IMR-90 (cell line): ENCODE measurements at regions not wholly inside any gene's neighbourhood (a gene's known extent, or its start where the extent isn't known, plus 50 kb on each side); places are given as distances from the start of the nearest gene placed in this dataset.

Experiments
- ATAC-seq: fragments of 200-7000 bp; cut with Tn5 transposase; 2 replicates; pipeline ENCODE4 v1.9.1; 2020; ENCODE audit warnings: low read depth, mild to moderate bottlenecking, moderate library complexity
- BruUV-seq: library from RNA; stranded (reverse); fragments of 400-500 nt; replicated peaks from 2 replicates; lab custom pipeline; 2021; lab: Mats Ljungman, UMichigan
- CTCF ChIA-PET: fragments of 300-600 bp; formaldehyde crosslinking; extraction: SDS; loops from one replicate; lab custom pipeline; 2021; ENCODE audit warnings: antibody characterized with exemption; lab: Yijun Ruan, JAX
- POLR2A ChIA-PET: fragments of 300-600 bp; sonication (Branson Sonifier 250); formaldehyde crosslinking; loops from one replicate; lab custom pipeline; 2022; ENCODE audit warnings: antibody characterized with exemption; ENCODE audit not compliant: unreplicated experiment; lab: Charles Lee
- DNase-seq: peaks from one replicate; pipeline ENCODE4 v3.0.0; 2013
- H2AFZ ChIP-seq: replicated peaks from 2 replicates; pipeline ENCODE3; 2013; ENCODE audit warnings: low read length, mild to moderate bottlenecking; ENCODE audit not compliant: poor library complexity
- H2AK5ac ChIP-seq: 2 replicates; pipeline ENCODE4 v1.6.1; 2013; ENCODE audit warnings: low read depth, low read length, inconsistent platforms
- H2AK9ac ChIP-seq: replicated peaks from 2 replicates; pipeline ENCODE3; 2013; ENCODE audit warnings: mild to moderate bottlenecking, low read depth, low read length, moderate library complexity; ENCODE audit not compliant: poor library complexity
- H2BK120ac ChIP-seq: 2 replicates; pipeline ENCODE4 v1.6.1; 2013; ENCODE audit warnings: low read depth, low read length, inconsistent platforms
- H2BK15ac ChIP-seq: 3 replicates; pipeline ENCODE4 v1.6.1; 2013; ENCODE audit warnings: low read depth, low read length, inconsistent platforms
- H2BK20ac ChIP-seq: 2 replicates; pipeline ENCODE4 v1.6.1; 2013; ENCODE audit warnings: low read depth, mild to moderate bottlenecking, inconsistent platforms, low read length, moderate library complexity
- H2BK5ac ChIP-seq: 2 replicates; pipeline ENCODE4 v1.6.1; 2013; ENCODE audit warnings: mild to moderate bottlenecking, low read depth, low read length, inconsistent platforms; ENCODE audit not compliant: poor library complexity, severe bottlenecking
- H3K14ac ChIP-seq: replicated peaks from 2 replicates; pipeline ENCODE4 v1.6.1; 2013; ENCODE audit warnings: low read depth, low read length, inconsistent platforms
- H3K18ac ChIP-seq: 2 replicates; pipeline ENCODE4 v1.6.1; 2013; ENCODE audit warnings: low read depth, low read length, control low read depth
- H3K23ac ChIP-seq: 2 replicates; pipeline ENCODE4 v1.6.1; 2013; ENCODE audit warnings: low read depth, low read length, inconsistent platforms
- H3K27ac ChIP-seq: 2 replicates; pipeline ENCODE4 v1.5.1; 2013; ENCODE audit warnings: mild to moderate bottlenecking, control low read depth, low read length; ENCODE audit not compliant: insufficient read depth
- H3K27me3 ChIP-seq: 2 replicates; pipeline ENCODE4 v1.6.1; 2013; ENCODE audit warnings: low read length; ENCODE audit not compliant: control insufficient read depth, insufficient read depth
- H3K36me3 ChIP-seq: 2 replicates; pipeline ENCODE4 v1.6.1; 2013; ENCODE audit warnings: low read length, mixed read lengths; ENCODE audit not compliant: control insufficient read depth, insufficient read depth
- H3K4ac ChIP-seq: 2 replicates; pipeline ENCODE4 v1.6.1; 2013; ENCODE audit warnings: low read depth, low read length, inconsistent platforms
- H3K4me1 ChIP-seq: 2 replicates; pipeline ENCODE4 v1.6.1; 2013; ENCODE audit warnings: low read length, mixed read lengths; ENCODE audit not compliant: control insufficient read depth, insufficient read depth
- H3K4me2 ChIP-seq: 2 replicates; pipeline ENCODE4 v1.6.1; 2013; ENCODE audit warnings: low read depth, mild to moderate bottlenecking, control low read depth, low read length, moderate library complexity
- H3K4me3 ChIP-seq: 2 replicates; pipeline ENCODE4 v1.5.1; 2013; ENCODE audit warnings: low read depth, mild to moderate bottlenecking, control low read depth, low read length, moderate library complexity; ENCODE audit not compliant: insufficient read depth
- H3K56ac ChIP-seq: 2 replicates; pipeline ENCODE4 v1.6.1; 2013; ENCODE audit warnings: low read length, inconsistent platforms; ENCODE audit not compliant: insufficient read depth; ENCODE audit errors: extremely low read depth
- H3K79me1 ChIP-seq, 2 experiments: 2 replicates each; pipeline ENCODE4 v1.6.1; 2013; ENCODE audit warnings: low read length in 2 of 2, inconsistent platforms in 1 of 2, low read depth in 1 of 2
- H3K9ac ChIP-seq: 2 replicates; pipeline ENCODE4 v1.6.1; 2013; ENCODE audit warnings: low read depth, low read length, control low read depth
- H3K9me1 ChIP-seq: 2 replicates; pipeline ENCODE4 v1.6.1; 2013; ENCODE audit warnings: low read length, inconsistent platforms; ENCODE audit not compliant: insufficient read depth
- H3K9me3 ChIP-seq: 2 replicates; pipeline ENCODE4 v1.6.1; 2013; ENCODE audit warnings: low read length; ENCODE audit not compliant: control insufficient read depth, insufficient read depth
- H4K20me1 ChIP-seq: 2 replicates; pipeline ENCODE4 v1.6.1; 2013; ENCODE audit warnings: low read length, inconsistent platforms; ENCODE audit not compliant: insufficient read depth
- H4K5ac ChIP-seq: 2 replicates; pipeline ENCODE4 v1.6.1; 2013; ENCODE audit warnings: mild to moderate bottlenecking, low read depth, low read length, control low read depth
- H4K8ac ChIP-seq, 2 experiments: 2 replicates each; pipeline ENCODE4 v1.6.1; 2013; ENCODE audit warnings: low read depth in 2 of 2, low read length in 2 of 2, control low read depth in 1 of 2, inconsistent platforms in 1 of 2
- H4K91ac ChIP-seq: 2 replicates; pipeline ENCODE4 v1.6.1; 2013; ENCODE audit warnings: low read depth, low read length, inconsistent platforms; ENCODE audit not compliant: insufficient read depth
- CEBPB ChIP-seq: IDR thresholded peaks from 2 replicates; pipeline ENCODE4 v1.6.1; 2012; ENCODE audit warnings: low read depth, low read length, improper control_type of control experiment
- FOS ChIP-seq: fragments of 150-350 bp; IDR thresholded peaks from 2 replicates; pipeline ENCODE4 v1.6.1; 2016; ENCODE audit warnings: low read depth, low read length
- MAZ ChIP-seq: IDR thresholded peaks from 2 replicates; pipeline ENCODE4 v1.6.1; 2012; ENCODE audit warnings: low read depth, mild to moderate bottlenecking, low read length, improper control_type of control experiment, moderate library complexity, borderline replicate concordance
- POLR2A ChIP-seq: IDR thresholded peaks from 2 replicates; pipeline ENCODE4 v1.6.1; 2012; ENCODE audit warnings: mild to moderate bottlenecking, low read depth, low read length
- WGBS, 2 experiments: methylation state at CpG; one replicate each; pipeline versions ENCODE4 v1.1.5 to v1.1.7; 2013; ENCODE audit warnings: missing lambda C conversion rate in 2 of 2; ENCODE audit not compliant: insufficient read length in 1 of 2; ENCODE audit errors: extremely low coverage in 2 of 2; 5-methylcytosine and 5-hydroxymethylcytosine counted together
- dilution Hi-C: fragments of 300-500 bp; cut with HindIII; formaldehyde crosslinking; loops from one replicate; pipeline ENCODE4 v1.14.3; 2018; ENCODE audit warnings: low sequenced_read_pairs; ENCODE audit not compliant: unreplicated experiment
- in situ Hi-C: fragments of 300-500 bp; cut with MboI; formaldehyde crosslinking; loops from 3 replicates; pipeline ENCODE4 v1.14.3; 2019; ENCODE audit warnings: low sequenced_read_pairs, inconsistent platforms, mixed read lengths
- intact Hi-C: fragments of 100-400 bp; cut with micrococcal nuclease; formaldehyde crosslinking; loops from 2 replicates; pipeline ENCODE4 v1.10.0; 2022

GRCh38 chr4:141329174-141329569 lies 108.5 kb downstream of the ZNF330 start:
- CTCF ChIA-PET, result interaction anchor here (0.7 to 1.0 kb wide), 2 partner anchors 22 to 230 kb away, joined by 3 read pairs; no protein-coding TSS in a partner anchor
- ATAC-seq, result peak; percentile 61
- DNase-seq, result peak; percentile 80

More at GRCh38 chr4:141329174-141329569, 108.5 kb downstream of the ZNF330 start:
- no peaks in the 10 kb centered on the region for H3K9me1 ChIP-seq
- H2AFZ ChIP-seq, result no peak overlapping the region
- H2BK15ac ChIP-seq, result no peak overlapping the region
- H4K91ac ChIP-seq, result no peak overlapping the region
- no CpG with 5 or more reads among the region's 3 CpGs for WGBS, 2 experiments
- H3K4me3 ChIP-seq, result no peak overlapping the region
- H3K9ac ChIP-seq, result no peak overlapping the region
- no peak overlapping the region for H4K8ac ChIP-seq
- peak overlapping the region; percentile 63 for H2BK5ac ChIP-seq
- H3K9me3 ChIP-seq, result no peaks in the 10 kb centered on the region
- H3K79me1 ChIP-seq, result no peaks in the 10 kb centered on the region
- BruUV-seq, result no TSS peak
- H4K20me1 ChIP-seq, result no peaks in the 10 kb centered on the region
- H3K36me3 ChIP-seq, result no peaks in the 10 kb centered on the region
- POLR2A ChIA-PET, result interaction anchor here (1.4 kb wide), 1 partner anchor 10 kb away, joined by 4 read pairs; no protein-coding TSS in a partner anchor
- no peak overlapping the region for H2AK9ac ChIP-seq
- H3K4ac ChIP-seq, result no peak overlapping the region
- H2AK5ac ChIP-seq, result no peak overlapping the region
- H3K4me2 ChIP-seq, result peak overlapping the region; percentile 40; the same call in 1 of the 2 replicates
- no peak overlapping the region for H3K56ac ChIP-seq
- H2BK120ac ChIP-seq, result no peak overlapping the region
- peak overlapping the region; percentile 17; the same call in 1 of the 2 replicates for H3K27ac ChIP-seq
- no peak overlapping the region for H3K23ac ChIP-seq
- intact Hi-C loops (no loop called here), in situ Hi-C loops (loop anchor here (25.0 kb wide), 2 partner anchors 783 to 1508 kb away; partner anchors contain the start of gene INPP4B), dilution Hi-C loops (no loop called here)
- H2BK20ac ChIP-seq, result no peak overlapping the region
- no peak overlapping the region; the same call in 1 of the 2 replicates for H4K5ac ChIP-seq
- no peak overlapping the region for H3K14ac ChIP-seq
- TF ChIP-seq FOS, result no peak
- TF ChIP-seq MAZ, result no peak
- TF ChIP-seq CEBPB, result peak; percentile 95
- no peak for TF ChIP-seq POLR2A
- peaks cover 13% of the 10 kb centered on the region for H3K4me1 ChIP-seq
- peak overlapping the region; percentile 26; the same call in 1 of the 2 replicates for H3K18ac ChIP-seq
- H3K27me3 ChIP-seq, result no peaks in the 10 kb centered on the region
